Mammary epithelial cell (primary cell): ENCODE measurements at regions not wholly inside any gene's neighbourhood (a gene's known extent, or its start where the extent isn't known, plus 50 kb on each side); places are given as distances from the start of the nearest gene placed in this dataset.

Experiments
- CTCF ChIP-seq, 2 donors: IDR thresholded peaks in 1 of 2; conservative IDR thresholded peaks in 1 of 2; 2 replicates each; pipeline ENCODE4 v1.5.1; 2011 to 2012; ENCODE audit warnings: inconsistent platforms in 2 of 2, low read length in 2 of 2, mild to moderate bottlenecking in 2 of 2, control low read depth in 1 of 2, low read depth in 1 of 2; ENCODE audit not compliant: insufficient read depth in 1 of 2; ENCODE audit errors: extremely low read depth in 1 of 2
- EZH2 ChIP-seq: IDR thresholded peaks from 2 replicates; pipeline ENCODE4 v1.6.1; 2012; ENCODE audit warnings: low read length, inconsistent platforms, borderline replicate concordance

GRCh38 chrX:15943391-15943790 is 88.8 kb upstream of the AP1S2 start:
- no peak for TF ChIP-seq EZH2
- TF ChIP-seq CTCF (conservative IDR thresholded peaks at IDR 0.05 in 1 of 2, IDR thresholded peaks at IDR 0.05 in 1 of 2; ENCODE audit: extremely low read depth in 1 of 2, insufficient read depth in 1 of 2, low read depth in 1 of 2, low read length in 2 of 2) = no peak
